Tibial artery (tissue), 4 donors: ENCODE measurements at regions not wholly inside any gene's neighbourhood (a gene's known extent, or its start where the extent isn't known, plus 50 kb on each side); places are given as distances from the start of the nearest gene placed in this dataset.

Source experiments
- DNase-seq, 2 donors: peaks; one replicate each; pipeline ENCODE4 v3.0.0-alpha.2; 2019
- H3K27ac ChIP-seq, 2 donors: fragments of 200-600 bp; sonication (generic) in 1 of 2; 1 replicate in 1 of 2; 2 replicates in 1 of 2; pipeline ENCODE4 v1.5.1; 2018 to 2019; ENCODE audit warnings: mild to moderate bottlenecking in 1 of 2
- H3K27me3 ChIP-seq, 2 donors: fragments of 200-600 bp; sonication (generic) in 1 of 2; one replicate each; pipeline versions ENCODE4 v1.5.1 to v1.6.0; 2016 to 2019
- H3K36me3 ChIP-seq, 3 donors: fragments of 200-600 bp; sonication (generic) in 2 of 3; one replicate each; pipeline ENCODE4 v1.5.1; 2016 to 2019; ENCODE audit warnings: mild to moderate bottlenecking in 2 of 3
- H3K4me1 ChIP-seq, 4 donors: fragments of 200-600 bp; sonication (generic) in 2 of 4; 1 replicate in 3 of 4; 2 replicates in 1 of 4; pipeline ENCODE4 v1.5.1; 2016 to 2019
- H3K4me3 ChIP-seq, 2 donors: fragments of 200-600 bp; sonication (generic) in 1 of 2; 1 replicate in 1 of 2; 2 replicates in 1 of 2; pipeline ENCODE4 v1.5.1; 2018 to 2019; ENCODE audit warnings: mild to moderate bottlenecking in 2 of 2
- H3K9me3 ChIP-seq, 3 donors: fragments of 200-600 bp; sonication (generic) in 1 of 3; one replicate each; pipeline ENCODE4 v1.5.1; 2016 to 2019
- CTCF ChIP-seq, 2 experiments: fragments of 200-600 bp in 1 of 2; fragments of 450-650 bp in 1 of 2; IDR thresholded peaks; one replicate each; pipeline ENCODE4 v1.5.1; 2017 to 2019; ENCODE audit warnings: antibody characterized with exemption in 2 of 2, mild to moderate bottlenecking in 1 of 2, moderate library complexity in 1 of 2
- intact Hi-C: fragments of 100-400 bp; cut with DNase I; formaldehyde crosslinking; loops from one replicate; pipeline ENCODE4 v1.15.0; 2023; ENCODE audit warnings: low total_unique reads

DNA sequence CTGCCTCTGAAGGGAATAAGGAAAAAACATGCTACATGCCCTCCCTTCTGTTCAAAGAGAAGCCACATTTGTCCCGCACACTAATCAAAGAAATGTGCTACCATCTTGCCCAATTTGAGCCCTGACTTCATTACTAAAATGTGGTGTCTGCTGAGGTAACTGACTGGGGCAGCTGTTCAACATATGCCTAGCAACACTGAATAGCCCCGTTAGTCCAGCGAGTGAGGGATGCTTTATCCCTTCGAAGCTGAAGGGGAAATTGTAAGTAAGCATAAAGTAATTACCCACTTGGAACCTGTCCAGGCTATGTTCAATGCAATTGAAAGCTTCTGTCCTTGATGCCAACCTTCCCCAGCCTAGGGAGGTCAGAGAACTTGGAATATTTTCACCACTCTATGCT lies 310.6 kb downstream of the SEC16B start:
- peaks cover 0 to 4% (median 0%) of the 10 kb centered on the region in 3 donors for H3K9me3 ChIP-seq
- H3K4me1 ChIP-seq: no peaks in the 10 kb centered on the region
- intact Hi-C loops: no loop called here
- no peak for TF ChIP-seq CTCF (IDR thresholded peaks at IDR 0.05)
- no peaks in the 10 kb centered on the region for H3K36me3 ChIP-seq
- H3K4me3 ChIP-seq: no peak overlapping the region
- no peak overlapping the region for H3K27ac ChIP-seq
- H3K27me3 ChIP-seq: no peaks in the 10 kb centered on the region
- no peak for DNase-seq

GRCh38 chr1:177656598-177656997 lies 313.3 kb downstream of the SEC16B start:
- intact Hi-C loops: no loop called here
- Histone ChIP-seq H3K4me3 (no peak overlapping the region), H3K4me1 (no peaks in the 10 kb centered on the region), H3K27me3 (no peaks in the 10 kb centered on the region), H3K9me3 (peaks cover 0 to 4% (median 0%) of the 10 kb centered on the region in 3 donors), H3K36me3 (no peaks in the 10 kb centered on the region), H3K27ac (no peak overlapping the region)
- DNase-seq: no peak
- no peak for TF ChIP-seq CTCF (IDR thresholded peaks at IDR 0.05)

GRCh38 chr1:177650947-177651346 lies 318.9 kb downstream of the SEC16B start:
- H3K4me3 ChIP-seq: no peak overlapping the region
- no peaks in the 10 kb centered on the region for H3K9me3 ChIP-seq
- DNase-seq: no peak
- H3K27me3 ChIP-seq: no peaks in the 10 kb centered on the region
- H3K27ac ChIP-seq: no peak overlapping the region
- intact Hi-C loops: no loop called here
- no peak for TF ChIP-seq CTCF (IDR thresholded peaks at IDR 0.05)
- H3K36me3 ChIP-seq: no peaks in the 10 kb centered on the region
- no peaks in the 10 kb centered on the region for H3K4me1 ChIP-seq

DNA sequence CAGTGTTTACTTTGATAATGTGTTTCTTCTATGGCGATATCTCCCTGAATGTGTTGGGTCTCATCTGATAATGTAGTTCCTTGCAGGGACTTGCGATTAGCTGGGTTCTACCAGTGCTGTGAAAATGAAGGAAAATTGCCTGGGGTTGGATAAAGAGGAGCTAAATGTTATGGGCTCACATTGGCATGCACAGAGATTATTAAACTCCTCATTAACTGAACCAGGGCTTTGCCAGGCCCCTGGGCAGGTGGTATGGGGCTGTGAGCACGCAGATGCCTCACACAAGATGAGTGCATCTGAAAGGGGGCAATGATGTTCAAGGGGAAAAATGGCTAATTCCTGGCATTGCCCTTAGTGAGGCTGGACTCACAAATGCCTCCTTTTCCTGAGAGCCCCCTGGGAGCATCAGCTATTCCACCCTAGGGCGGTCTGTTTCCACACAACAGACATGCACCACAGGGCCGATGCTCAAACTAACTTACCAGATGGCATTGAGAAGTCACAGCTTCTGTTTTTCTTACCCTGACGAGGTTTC lies 321.1 kb downstream of the SEC16B start:
- no peaks in the 10 kb centered on the region for H3K9me3 ChIP-seq
- no peak for DNase-seq
- H3K27ac ChIP-seq: no peak overlapping the region
- H3K4me1 ChIP-seq: no peaks in the 10 kb centered on the region
- no peaks in the 10 kb centered on the region for H3K36me3 ChIP-seq
- TF ChIP-seq CTCF (IDR thresholded peaks at IDR 0.05): no peak
- intact Hi-C loops: no loop called here
- H3K4me3 ChIP-seq: no peak overlapping the region
- H3K27me3 ChIP-seq: no peaks in the 10 kb centered on the region

DNA sequence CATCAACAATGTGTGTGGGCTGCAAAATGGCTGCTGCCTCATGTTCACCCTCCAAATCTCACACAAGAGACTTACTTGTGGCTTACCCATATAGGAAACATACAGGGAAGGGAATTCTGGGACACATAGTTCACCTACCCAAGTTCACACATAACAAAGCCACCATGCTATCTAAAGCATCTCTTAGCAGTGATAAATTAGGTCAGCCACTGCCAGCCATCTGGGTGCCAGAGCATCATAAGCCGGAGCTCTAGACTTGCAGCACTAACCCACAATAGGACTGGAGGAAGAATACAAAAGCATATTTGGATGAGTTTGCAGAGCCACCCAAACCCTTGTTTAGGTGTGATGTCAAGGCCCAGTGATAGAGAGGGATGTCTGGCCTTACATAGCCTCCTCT lies 321.7 kb downstream of the SEC16B start:
- Histone ChIP-seq H3K27me3 (no peaks in the 10 kb centered on the region), H3K4me3 (no peak overlapping the region), H3K27ac (no peak overlapping the region), H3K9me3 (no peaks in the 10 kb centered on the region), H3K4me1 (no peaks in the 10 kb centered on the region), H3K36me3 (no peaks in the 10 kb centered on the region)
- intact Hi-C loops: no loop called here
- DNase-seq: no peak
- TF ChIP-seq CTCF (IDR thresholded peaks at IDR 0.05): no peak
